ENCODE measurements at regions not wholly inside any gene's neighbourhood (a gene's known extent, or its start where the extent isn't known, plus 50 kb on each side); places are given as distances from the start of the nearest gene placed in this dataset.

DNA sequence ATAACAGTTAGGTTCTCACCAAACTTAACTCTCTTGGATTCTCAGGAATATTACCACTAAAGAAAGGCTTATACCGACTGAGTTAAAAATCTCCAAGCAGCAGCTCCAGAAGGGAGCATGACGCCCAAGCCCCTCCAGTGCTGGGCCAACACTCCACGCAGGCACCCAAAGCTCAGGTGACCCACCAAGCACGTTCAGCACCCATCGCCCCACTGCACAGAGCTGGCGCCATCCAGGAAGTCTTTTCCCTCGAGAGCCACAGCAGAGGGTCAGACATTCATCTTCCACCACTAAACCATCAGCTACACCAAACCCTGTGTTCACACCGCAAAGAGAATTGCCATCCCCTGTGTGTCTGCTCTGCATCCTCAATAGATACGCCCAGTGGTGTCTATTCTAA is 65.7 kb downstream of the SOX1 start:
- TF ChIP-seq, protein P1, sequence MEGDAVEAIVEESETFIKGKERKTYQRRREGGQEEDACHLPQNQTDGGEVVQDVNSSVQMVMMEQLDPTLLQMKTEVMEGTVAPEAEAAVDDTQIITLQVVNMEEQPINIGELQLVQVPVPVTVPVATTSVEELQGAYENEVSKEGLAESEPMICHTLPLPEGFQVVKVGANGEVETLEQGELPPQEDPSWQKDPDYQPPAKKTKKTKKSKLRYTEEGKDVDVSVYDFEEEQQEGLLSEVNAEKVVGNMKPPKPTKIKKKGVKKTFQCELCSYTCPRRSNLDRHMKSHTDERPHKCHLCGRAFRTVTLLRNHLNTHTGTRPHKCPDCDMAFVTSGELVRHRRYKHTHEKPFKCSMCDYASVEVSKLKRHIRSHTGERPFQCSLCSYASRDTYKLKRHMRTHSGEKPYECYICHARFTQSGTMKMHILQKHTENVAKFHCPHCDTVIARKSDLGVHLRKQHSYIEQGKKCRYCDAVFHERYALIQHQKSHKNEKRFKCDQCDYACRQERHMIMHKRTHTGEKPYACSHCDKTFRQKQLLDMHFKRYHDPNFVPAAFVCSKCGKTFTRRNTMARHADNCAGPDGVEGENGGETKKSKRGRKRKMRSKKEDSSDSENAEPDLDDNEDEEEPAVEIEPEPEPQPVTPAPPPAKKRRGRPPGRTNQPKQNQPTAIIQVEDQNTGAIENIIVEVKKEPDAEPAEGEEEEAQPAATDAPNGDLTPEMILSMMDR (IDR thresholded peaks at IDR 0.05; ENCODE audit: control extremely low read depth, extremely low read depth): no peak
- DNase-seq: no peak
- no peak overlapping the region for H3K4me3 ChIP-seq
- no peak overlapping the region for H3K9ac ChIP-seq (ENCODE audit: insufficient read depth in 1 of 2, low read length in 2 of 2)
- peaks cover 0 to 11% (median 7%) of the 10 kb centered on the region in 5 donors for H3K4me1 ChIP-seq (ENCODE audit: control insufficient read depth in 5 of 5, insufficient read depth in 5 of 5, low read length in 5 of 5)
- H3K36me3 ChIP-seq (ENCODE audit: control insufficient read depth in 4 of 4, insufficient read depth in 4 of 4, low read length in 4 of 4): no peaks in the 10 kb centered on the region
- H3K9me3 ChIP-seq (ENCODE audit: control insufficient read depth in 4 of 4, insufficient read depth in 3 of 4, low read length in 3 of 4): no peaks in the 10 kb centered on the region
- WGBS, 2 donors: 85 to 90% methylated on average over 9 of the region's 9 CpGs
- ATAC-seq (ENCODE audit: insufficient read depth, low FRiP score): no peak
- peaks cover 0 to 22% (median 9%) of the 10 kb centered on the region in 3 donors for H3K27me3 ChIP-seq (ENCODE audit: control insufficient read depth in 3 of 3, insufficient read depth in 3 of 3, low read length in 2 of 3)
- no peak overlapping the region for H3K27ac ChIP-seq (ENCODE audit: low read depth in 1 of 2, low read length in 1 of 2)

DNA sequence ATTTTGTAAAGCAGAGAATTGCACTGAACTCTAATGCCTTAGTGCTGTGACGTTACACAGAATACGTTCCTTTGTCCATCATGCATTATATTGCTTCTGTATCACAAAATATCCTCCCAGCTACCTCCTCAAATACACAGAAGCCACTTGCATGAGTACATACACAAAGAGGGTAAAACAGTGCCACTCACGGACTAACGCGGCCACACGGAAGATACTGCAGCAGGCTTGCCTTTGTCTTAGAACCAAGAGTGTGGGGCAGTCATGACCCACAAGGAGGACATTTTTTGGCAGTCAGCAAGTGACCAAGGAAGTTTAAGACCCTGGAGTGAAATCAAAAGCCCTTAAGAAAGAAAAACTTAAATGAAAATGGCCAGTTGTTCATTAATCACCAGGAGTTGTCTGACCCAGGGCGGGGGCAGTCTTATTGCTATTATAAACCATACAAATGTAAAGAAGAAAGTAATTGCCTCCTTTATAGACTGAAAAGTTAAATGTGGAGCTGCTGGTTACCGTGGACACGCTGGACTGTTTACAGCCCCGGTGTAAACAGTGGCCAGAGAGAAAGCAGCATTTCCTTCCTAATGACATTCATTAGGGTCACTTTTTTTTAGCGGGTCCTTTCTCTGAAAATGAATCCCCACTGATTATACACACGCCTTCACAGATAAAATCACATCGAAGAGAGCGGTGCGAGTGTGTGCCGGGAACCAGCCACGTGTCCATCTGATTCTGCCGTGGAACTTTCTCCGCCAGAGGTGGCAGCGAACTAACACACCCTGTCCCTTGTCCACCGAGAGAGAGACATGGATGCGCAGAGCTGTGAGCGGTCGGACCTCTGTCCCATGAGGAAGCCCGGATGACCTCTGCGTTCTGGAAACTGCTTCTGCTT is 66.8 kb downstream of the SOX1 start:
- 51 to 72% methylated on average over 26 of the region's 26 CpGs for WGBS, 2 donors
- Histone ChIP-seq H3K9me3 (ENCODE audit: control insufficient read depth in 4 of 4, insufficient read depth in 3 of 4, low read length in 3 of 4) (no peaks in the 10 kb centered on the region), H3K27me3 (ENCODE audit: control insufficient read depth in 3 of 3, insufficient read depth in 3 of 3, low read length in 2 of 3) (peaks cover 0 to 24% (median 7%) of the 10 kb centered on the region in 3 donors), H3K9ac (ENCODE audit: insufficient read depth in 1 of 2, low read length in 2 of 2) (no peak overlapping the region), H3K36me3 (ENCODE audit: control insufficient read depth in 4 of 4, insufficient read depth in 4 of 4, low read length in 4 of 4) (no peaks in the 10 kb centered on the region), H3K4me3 (no peak overlapping the region), H3K4me1 (ENCODE audit: control insufficient read depth in 5 of 5, insufficient read depth in 5 of 5, low read length in 5 of 5) (peaks cover 0 to 11% (median 7%) of the 10 kb centered on the region in 5 donors), H3K27ac (ENCODE audit: low read depth in 1 of 2, low read length in 1 of 2) (no peak overlapping the region)
- DNase-seq (peak; percentile 60 to 73 (median 72)), ATAC-seq (ENCODE audit: insufficient read depth, low FRiP score) (no peak)
- TF ChIP-seq, protein P1 (IDR thresholded peaks at IDR 0.05; ENCODE audit: control extremely low read depth, extremely low read depth): no peak

DNA sequence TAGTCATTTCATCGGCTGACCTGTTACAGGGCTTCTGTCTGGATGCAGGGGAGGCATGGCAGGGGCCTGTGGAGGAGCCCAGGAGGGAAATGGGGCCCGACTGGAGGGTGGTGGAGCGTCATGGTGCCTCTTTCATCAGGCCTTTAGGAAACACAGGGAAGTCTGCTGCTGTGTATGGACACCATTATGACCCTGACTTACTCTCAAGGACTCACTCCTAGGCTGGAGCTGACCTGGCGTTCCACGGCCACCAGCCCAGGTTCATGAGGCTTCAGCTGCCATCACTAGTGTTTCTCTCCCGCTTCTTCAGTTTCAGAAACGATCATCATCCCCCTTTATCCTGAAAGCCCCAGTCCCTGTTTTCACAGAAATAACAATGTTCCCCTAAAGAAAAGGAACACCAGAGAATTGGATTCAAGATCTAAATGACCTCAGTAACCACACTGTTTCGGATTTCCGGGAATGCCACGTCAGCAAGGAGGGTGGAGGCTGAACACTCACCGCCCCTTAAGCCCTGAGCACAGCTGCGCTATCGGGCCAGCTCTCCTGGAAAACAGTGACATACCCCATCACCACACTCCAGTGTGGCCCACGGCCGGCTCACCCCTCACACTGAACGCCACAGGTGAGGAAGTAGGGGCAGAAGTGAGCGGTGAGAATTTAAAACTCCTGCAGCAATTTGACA is 67.6 kb downstream of the SOX1 start:
- no peaks in the 10 kb centered on the region for H3K9me3 ChIP-seq (ENCODE audit: control insufficient read depth in 4 of 4, insufficient read depth in 3 of 4, low read length in 3 of 4)
- TF ChIP-seq, protein P1 (IDR thresholded peaks at IDR 0.05; ENCODE audit: control extremely low read depth, extremely low read depth): no peak
- no peaks in the 10 kb centered on the region for H3K36me3 ChIP-seq (ENCODE audit: control insufficient read depth in 4 of 4, insufficient read depth in 4 of 4, low read length in 4 of 4)
- ATAC-seq (ENCODE audit: insufficient read depth, low FRiP score) (no peak), DNase-seq (no peak)
- H3K4me3 ChIP-seq: no peak overlapping the region
- H3K27me3 ChIP-seq (ENCODE audit: control insufficient read depth in 3 of 3, insufficient read depth in 3 of 3, low read length in 2 of 3): peaks cover 0 to 27% (median 7%) of the 10 kb centered on the region in 3 donors
- 83% methylated on average over 17 of the region's 17 CpGs for WGBS, 2 donors
- H3K9ac ChIP-seq (ENCODE audit: insufficient read depth in 1 of 2, low read length in 2 of 2): no peak overlapping the region
- H3K4me1 ChIP-seq (ENCODE audit: control insufficient read depth in 5 of 5, insufficient read depth in 5 of 5, low read length in 5 of 5): peaks cover 0 to 11% (median 7%) of the 10 kb centered on the region in 5 donors
- no peak overlapping the region for H3K27ac ChIP-seq (ENCODE audit: low read depth in 1 of 2, low read length in 1 of 2)

Data from lung (tissue), 11 donors.